GM18499 (cell line): ENCODE measurements at regions not wholly inside any gene's neighbourhood (a gene's known extent, or its start where the extent isn't known, plus 50 kb on each side); places are given as distances from the start of the nearest gene placed in this dataset.
"Not testable (repeated sequence)": the region's sequence is repeated elsewhere in the genome, so short reads cannot be mapped to it uniquely, and the experiment has no call there.

Experiments used
- ATAC-seq: cut with Tn5 transposase; IDR thresholded peaks from one replicate; pipeline ENCODE4 v1.9.1; 2021; ENCODE audit warnings: moderate number of reproducible peaks; ENCODE audit not compliant: insufficient read depth, unreplicated experiment

DNA sequence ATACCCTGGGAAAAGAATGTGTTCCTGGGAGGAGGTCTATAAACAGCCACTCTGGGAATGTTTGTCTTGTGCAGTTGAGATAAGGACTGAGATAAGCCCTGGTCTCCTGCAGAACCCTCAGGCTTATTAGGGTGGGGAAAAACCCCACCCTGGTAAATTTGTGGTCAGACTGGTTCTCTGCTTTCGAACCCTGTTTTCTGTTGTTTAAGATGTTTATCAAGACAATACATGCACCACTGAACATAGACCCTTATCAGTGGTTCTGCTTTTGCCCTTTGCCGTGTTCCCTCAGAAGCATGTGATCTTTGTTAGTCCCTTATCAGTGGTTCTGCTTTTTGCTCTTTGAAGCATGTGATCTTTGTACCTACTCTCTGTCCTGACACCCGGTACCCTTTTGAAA, 956.0 kb downstream of the GRID1 start:
- not testable (repeated sequence) for ATAC-seq

DNA sequence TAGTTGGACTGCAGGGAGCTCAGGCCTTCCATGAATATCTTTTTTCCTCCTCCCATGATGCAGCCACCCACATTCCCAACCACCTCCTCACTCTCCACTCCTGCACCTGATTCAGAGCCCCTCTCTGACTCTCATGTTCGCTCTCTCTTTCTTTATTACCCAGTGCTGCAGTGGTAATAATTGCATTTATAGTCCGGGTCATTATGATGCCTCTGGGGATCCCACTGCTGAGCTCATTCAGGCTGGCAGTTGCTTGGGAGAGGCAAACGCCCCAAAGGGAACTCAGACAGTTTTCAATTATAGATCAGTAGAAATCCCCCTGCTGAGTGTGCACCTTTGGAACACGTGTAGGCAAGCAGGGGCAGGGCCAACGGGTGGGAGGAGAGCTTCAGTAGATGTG, 953.0 kb downstream of the GRID1 start:
- ATAC-seq, result no peak

DNA sequence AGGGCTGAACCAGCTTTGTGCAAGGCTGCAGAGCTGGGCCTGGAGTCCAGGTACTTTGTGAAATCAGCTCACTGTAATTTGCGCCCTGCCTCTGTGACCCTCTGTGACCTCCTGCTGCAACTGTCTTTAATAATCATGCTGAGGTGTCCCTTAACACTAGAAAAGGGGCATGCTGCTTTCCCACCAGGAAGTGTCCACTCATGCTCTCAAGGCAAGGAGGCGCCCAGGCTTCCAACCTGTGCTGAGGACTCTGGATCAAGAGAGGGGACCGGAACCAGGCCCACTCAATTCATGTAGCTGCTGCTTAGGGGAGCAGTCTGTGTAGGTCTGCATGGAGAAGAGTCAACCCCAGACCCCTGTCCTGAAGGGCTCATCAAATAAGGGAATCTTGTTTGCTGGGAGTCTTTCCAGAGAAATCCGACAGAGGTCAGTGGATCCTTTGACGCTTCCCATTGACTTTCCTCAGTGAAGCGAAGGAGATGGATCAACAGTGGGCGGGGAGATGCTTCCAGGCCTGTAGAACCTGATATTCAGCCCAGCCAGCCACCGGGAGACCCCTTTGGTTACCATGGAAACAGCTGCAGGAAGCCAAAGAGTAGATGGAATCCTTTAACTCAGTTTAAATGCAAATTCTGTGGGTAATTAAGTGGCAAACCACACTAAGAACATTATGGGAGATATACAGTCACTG, 945.9 kb downstream of the GRID1 start:
- no peak for ATAC-seq

DNA sequence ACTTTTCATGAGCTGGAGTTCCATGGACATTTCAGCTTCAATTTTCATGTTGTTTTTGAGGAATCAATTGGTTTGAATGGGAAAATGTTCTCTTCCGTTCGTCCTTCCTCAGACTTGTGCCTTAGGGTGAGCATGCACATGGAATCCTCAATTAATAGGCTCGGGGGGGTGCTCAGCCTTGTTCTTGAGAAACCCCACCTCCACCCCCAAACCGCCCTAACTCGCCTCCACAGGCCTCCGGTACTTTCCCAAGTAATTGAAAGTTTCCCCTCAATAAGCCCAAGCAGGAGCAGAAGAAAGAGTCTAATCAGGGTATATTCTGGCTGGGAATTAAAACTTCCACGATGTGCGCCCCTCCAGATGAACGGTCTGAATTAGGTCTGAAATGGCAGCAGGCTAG, 945.2 kb downstream of the GRID1 start:
- ATAC-seq, result no peak

DNA sequence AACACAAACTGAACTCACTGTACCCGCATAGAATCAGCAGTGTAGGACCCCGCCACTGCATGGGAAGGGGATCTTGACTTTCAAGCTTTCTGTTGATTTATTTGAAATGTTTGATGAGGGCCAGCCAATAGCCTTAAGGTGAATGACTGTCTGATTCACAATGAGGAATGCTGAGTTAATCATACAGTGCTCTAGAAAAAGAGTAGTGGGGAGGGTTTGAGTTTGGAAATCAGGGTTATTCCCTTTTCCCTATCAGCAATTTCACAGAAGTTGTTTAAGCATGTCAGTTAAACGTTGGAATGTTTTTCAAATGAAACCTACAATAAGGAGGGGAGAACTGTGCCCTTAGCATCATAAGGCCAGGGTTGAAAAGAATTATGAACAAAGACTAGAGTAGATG, 937.5 kb downstream of the GRID1 start:
- no peak for ATAC-seq

GRCh38 chr10:85430991-85431390, 935.6 kb downstream of the GRID1 start:
- no peak for ATAC-seq

GRCh38 chr10:85433248-85433647, 933.3 kb downstream of the GRID1 start:
- ATAC-seq, result no peak

GRCh38 chr10:85444868-85445267, 921.7 kb downstream of the GRID1 start:
- no peak for ATAC-seq

DNA sequence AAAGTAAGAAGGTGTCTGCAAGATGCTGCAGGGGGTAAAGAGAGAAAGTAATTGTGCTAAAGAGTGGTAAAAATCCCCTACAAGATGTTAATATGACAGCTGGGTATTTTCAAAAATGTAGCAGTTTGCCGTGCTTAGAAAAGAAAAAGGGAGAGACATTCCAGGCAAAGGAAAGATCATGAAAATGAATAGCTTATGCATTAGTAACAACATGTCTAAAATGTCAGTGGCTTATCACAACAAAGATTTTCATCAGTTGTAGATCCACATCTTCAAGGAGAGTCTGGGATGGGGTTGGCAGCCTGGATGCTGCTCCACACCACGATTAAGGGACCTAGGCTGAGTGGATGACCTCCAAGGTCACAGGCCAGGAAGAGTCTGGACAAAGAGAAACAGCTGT, 920.9 kb downstream of the GRID1 start:
- no peak for ATAC-seq

GRCh38 chr10:85446827-85447226, 919.8 kb downstream of the GRID1 start:
- ATAC-seq, result no peak

DNA sequence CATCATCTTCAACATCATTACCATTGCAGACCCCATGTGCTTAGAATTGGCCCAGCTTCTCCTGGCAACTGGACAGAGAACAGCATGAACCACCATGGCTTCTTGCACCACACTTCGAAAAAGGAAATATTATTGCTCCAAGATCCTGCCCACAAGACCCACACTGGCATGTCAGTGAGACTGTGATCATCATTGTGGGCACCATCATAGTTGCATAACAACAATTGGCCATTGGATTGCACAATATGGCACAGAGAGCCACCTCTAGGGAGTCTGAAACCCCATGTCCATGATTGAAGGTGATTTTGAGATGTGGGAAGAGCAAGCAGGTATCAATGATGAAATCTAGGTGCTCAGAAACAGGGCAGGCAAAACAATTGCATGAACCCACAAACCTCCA, 918.9 kb downstream of the GRID1 start:
- no peak for ATAC-seq

DNA sequence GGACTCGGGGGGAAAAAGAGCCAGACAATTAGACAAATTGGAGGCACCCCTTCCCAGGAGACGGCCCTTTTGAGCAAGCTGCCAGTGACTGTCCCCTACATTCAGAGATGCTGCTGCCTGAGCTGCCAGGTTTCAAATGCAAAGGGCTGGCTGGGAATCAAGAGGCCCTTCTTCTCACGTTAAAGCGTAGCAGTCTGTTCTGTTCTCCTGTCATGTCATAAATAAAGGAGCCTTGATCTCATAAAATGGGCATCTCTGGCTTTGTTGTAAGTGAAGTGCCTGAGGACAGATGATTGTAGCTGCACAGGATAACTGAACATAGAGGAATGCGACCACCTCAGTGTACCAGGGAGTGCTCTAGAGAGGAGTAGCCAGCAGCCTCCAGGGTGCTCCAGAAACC, 917.9 kb downstream of the GRID1 start:
- ATAC-seq, result no peak

GRCh38 chr10:85454386-85454785, 912.2 kb downstream of the GRID1 start:
- ATAC-seq, result no peak

- no peak for ATAC-seq
These were observed 909.4 kb downstream of the GRID1 start for GRCh38 chr10:85457191-85457590.

DNA sequence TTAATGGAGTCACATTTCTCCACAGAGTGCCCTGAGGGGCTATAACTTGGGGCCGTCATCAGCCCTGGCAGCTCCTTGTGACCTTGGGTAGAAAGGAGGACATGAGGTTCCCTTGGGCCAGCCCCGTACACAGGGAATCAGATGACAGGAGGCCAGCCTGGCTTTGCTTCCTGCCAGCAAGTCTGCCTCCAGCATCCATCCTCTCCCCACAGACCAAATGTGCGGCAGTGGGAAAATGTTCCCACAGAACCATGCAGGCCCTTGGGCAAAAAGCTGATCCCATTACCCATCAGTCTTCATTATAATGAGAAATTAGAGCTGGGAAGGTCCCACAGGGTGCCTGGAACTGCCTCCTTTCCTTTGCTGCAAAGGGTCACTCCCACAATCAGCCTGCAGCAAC, 908.3 kb downstream of the GRID1 start:
- no peak for ATAC-seq

GRCh38 chr10:85459906-85460305, 906.7 kb downstream of the GRID1 start:
- no peak for ATAC-seq

- no peak for ATAC-seq
These were observed 902.3 kb downstream of the GRID1 start for GRCh38 chr10:85464336-85464735.

DNA sequence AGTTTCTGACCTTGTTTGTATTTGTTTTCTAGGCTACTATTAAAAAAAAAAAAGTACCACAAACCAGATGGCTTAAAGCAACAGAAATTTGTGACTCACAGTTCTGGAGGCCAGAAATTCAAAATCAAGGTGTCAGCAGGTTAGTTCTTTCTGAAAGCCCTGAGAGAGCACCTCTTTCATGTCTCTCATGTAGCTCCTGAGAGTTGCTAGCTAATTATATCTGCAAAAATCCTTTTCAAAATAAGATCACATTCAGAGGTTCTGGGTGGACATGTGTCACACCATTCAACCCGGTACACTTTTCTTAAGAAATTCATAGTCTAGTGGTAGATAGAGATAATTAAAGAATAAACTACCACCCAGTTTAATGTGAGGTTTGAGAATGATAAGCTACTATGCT, 888.6 kb downstream of the GRID1 start:
- ATAC-seq, result no peak

DNA sequence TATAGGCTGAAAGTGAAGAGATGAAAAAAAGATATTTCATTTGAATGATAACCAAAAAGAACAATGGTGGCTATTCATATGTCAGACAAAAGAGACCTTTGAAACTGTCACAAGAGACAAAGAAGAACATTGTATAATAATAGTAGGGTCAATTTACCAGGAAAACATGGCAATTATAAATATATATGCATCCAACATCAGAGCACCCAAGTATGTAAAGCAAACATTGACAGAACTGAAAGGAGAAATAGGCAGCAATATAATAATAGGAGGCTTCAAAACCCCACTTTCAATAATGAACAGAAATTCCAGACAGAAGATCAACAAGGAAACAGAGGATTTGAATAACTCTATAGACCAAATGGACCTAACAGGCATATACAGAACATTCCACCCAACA, 876.2 kb downstream of the GRID1 start:
- no peak for ATAC-seq

- no peak for ATAC-seq
These were observed 874.9 kb downstream of the GRID1 start for GRCh38 chr10:85491652-85492051.

DNA sequence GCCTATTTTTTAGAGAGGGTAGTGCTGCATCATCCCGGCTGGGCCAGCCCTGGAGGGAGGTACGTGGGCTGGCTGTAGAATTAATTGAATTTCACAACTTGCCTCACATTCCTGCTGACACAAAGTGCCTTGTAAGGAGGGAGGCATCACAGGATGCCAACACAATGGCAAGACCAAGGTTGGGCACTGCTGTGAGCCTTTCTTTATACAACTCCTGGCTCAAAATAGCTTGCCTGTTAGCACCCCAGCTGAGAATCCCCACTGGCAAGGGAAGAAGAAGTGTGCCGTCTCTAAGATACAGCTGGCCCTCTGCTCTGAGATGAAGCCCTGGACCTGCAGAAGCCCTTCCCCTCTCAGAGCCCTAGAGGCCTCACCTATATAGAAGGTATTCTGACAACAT, 873.9 kb downstream of the GRID1 start:
- ATAC-seq, result no peak

- ATAC-seq, result no peak
These were observed 872.9 kb downstream of the GRID1 start for GRCh38 chr10:85493703-85494102.

GRCh38 chr10:85504641-85505040, 862.0 kb downstream of the GRID1 start:
- not testable (repeated sequence) for ATAC-seq
